NCI-H748 (cell line): ENCODE measurements at regions not wholly inside any gene's neighbourhood (a gene's known extent, or its start where the extent isn't known, plus 50 kb on each side); places are given as distances from the start of the nearest gene placed in this dataset.
"Not testable (repeated sequence)": the region's sequence is repeated elsewhere in the genome, so short reads cannot be mapped to it uniquely, and the experiment has no call there.

Source experiments
- DNase-seq: peaks from one replicate; lab custom pipeline; 2025; ENCODE audit not compliant: unreplicated experiment; lab: John Stamatoyannopoulos, UW

DNA sequence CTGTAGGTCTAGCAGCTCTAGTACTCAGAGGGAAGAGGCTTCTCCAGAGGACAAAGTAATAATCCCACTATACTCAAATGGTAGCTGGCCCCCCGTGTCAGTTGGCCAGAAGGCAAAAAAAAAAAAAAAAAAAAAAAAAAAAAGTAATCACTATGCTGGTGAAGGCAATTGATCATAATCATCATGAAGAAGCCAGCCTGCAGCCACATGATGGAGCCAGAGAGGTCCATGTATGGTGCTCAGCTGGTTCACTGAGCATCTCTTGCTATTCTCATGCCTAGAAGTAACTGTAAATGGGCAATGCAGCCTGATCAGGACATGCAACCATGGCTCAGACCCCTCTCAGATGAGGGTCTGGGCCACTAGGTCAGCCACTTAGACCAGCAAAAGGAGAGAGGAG is 378.8 kb downstream of the MED13L start:
- peak; percentile 13 for DNase-seq

DNA sequence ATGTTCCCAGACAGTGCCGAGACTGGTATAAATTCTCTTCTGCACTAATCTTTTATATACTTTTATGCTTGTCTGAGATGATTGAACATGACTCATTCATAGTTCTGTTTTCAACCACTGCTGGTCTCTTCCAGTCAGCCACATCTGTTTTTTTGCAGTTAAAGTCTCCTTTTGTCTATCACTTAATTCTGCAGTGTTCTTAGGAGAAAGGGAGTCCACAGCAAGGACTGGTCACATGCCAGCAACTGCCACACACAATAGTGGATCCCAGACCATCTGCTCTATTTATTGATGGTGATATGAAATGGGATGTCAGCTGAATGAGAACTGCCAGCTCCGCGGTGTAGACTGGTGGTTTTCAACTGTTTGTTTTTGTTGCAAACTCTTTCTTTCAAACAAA is 379.8 kb downstream of the MED13L start:
- DNase-seq: no peak

DNA sequence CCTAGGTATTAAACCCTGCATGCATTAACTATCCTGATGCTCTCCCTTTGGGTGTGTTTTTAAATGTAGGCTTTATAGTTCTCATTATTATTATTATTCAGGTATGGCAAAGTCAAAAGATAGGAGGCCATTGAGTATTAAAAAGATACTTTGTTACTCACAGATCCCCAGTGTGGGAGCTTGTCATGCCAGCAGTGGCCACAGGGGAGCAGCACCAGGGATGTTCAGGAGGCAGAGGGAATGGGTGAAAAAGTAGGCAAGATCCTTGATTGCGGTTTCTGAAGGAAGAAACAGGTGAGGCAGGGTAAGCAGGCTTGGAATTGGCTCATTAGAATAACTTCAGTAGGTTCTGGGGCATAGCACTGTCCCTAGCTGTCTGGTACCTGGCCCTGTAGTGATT is 382.2 kb downstream of the MED13L start:
- peak; percentile 26 for DNase-seq

DNA sequence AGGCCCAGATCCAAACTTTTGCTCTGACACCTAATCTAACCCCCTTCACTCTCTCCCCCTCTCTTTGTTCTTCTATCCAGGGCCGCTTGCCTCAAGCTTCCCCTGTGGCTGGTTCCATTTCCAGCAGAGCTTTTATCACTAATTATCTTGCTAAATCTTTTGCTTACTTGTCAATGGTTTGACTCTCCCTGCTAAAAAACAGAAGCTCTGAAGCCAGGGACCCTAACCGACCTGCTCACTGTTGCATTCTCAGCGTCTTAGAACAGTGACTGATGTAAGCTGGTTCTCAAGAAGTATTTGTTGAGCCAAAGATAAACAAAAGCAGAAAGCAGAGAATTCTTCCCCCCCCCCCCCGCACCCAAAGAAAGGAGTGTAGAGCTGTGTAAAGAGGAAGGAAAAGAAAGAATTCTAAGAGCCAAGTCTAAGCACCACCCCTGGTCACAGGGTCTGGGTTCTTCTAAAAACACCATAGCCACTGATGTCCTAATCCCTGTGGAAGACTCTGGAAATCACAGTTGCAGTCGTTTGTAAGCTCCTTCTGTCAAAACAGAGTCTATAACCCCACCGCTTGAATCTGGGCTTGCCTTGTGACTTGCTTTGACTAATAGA is 385.8 kb downstream of the MED13L start:
- no peak for DNase-seq

DNA sequence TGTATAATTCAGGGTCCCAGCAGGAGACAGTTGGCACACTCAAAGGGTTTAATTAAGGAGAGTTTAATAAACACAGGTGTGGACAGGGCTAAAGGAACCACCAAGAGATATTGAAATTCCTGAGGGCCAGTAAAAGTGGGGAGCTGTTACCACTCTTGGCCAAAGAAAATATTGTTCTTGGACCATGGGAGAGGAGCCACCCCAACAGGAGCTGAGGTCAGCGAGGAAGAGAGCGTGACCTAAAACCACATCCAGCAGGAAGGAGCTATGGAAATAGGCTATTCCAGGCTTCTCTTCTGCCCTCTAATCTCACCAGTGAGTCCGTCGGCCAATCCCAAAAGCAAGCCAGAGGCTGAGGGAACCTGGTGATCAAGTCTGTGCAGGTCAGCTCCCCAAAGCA is 390.8 kb downstream of the MED13L start:
- DNase-seq: peak; percentile 58

DNA sequence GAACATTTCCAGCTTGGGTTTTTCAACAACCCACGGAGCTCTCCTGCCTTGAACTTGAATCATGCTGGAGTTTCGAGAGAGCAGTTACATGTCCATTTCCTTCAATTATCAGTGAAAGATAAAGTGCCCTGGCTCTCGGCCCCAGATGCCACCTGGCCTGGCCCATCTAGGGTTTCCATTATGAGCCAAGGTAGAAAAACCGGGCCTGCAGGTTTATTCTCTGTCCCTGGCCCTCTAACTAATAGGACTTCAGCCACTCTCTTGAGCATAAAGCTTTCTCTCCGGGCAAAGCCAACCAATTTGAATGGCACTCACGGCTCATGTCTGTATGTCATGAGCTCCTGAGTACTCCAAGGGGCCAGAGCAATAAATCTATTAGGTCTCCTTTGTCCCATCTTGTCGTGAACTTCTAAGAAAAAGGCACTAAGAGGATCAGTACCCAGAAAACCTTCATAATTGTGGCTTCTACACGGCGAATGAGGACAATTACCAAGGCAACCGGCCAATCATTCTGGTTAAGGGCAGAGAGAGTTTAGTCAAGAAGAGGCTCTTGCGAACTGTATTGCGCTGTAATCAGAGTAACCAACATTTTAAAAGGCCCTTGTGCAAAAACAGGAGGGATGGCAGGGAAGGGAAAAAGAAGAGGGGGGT is 392.3 kb downstream of the MED13L start:
- peak; percentile 98 for DNase-seq

DNA sequence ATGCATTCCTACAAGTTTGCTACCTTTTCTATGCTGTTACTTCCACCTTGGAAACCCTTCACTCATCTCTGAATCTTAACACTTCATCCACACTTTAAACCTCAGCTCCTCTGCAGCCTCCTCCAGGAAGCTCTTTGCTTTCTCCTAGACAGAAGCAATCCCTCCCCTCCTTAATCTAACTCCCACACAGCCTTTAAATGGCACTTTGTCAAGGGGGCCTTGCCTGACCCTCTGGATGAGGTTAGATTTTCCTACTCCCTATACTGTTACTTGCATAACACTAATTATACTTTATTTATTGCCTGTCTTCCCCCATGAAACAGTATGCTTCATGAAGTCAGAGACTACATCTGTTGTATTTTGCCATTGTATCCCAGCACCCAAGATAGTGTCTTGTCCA is 394.6 kb downstream of the MED13L start:
- DNase-seq: no peak

DNA sequence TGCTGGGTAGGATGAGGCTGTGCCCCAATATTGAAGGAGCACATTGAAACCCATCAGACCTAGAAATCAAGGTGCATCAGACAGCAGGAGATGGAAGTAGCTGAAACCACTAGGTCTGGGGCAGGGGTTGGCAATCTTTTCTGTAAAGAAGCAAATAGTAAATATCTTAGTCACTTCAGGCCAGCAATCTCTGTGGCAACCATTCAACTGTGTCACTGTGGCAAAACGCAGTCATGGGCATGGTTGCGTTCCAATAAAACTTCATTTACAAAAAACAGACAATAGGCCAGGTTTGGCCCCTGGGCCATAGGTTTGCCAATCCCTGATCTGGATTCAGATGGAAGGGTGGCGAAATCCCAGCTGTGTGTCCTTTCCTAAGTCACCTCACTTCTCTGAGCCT is 397.3 kb downstream of the MED13L start:
- DNase-seq: no peak

DNA sequence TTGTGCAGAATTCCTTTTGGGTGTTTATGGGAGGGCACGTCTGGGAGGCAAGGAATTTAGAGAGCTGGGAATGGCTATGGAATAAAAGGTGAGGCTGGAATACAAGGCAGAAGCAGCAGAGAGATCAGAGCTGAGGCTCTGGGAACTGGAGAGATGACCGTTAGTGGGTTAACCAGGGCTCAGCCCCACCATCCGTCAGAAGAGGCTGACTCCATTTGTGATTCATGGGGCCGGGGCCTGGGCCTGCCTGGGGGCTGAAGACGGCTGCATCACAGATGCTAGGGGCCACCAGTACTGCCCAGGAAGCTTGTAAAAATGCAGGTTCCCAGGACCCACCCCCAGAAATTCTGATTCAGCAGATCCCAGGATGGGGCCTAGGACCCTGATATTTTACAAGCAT is 398.1 kb downstream of the MED13L start:
- no peak for DNase-seq

DNA sequence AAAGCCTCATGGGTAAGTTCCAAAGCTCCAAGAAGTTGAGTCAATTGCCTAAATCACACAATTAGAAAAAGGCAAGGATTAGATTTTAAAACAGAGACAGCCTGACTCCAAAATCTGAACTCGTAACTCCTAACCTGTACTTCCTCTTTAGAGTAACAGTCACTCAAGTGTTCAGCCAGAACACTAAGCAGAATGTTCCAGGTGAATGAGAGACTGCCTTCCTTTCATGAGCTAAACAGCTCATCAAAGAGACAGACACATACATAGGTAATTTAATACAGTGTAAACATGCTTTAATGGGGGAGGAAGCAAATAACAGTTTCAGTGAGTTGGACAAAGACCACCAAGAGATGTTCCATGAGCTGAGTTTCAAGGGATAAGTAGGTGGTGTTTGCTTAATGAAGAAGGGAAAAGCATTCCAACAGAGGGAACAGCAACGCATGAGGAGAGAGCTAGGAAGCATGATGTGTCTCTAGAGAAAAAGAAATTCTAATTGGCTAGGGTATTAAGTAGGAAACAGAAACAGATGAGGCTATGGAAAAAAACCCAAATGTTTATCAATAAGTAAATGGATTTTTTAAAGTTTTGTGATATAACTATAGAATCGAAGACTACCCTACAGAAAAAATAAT is 403.9 kb downstream of the MED13L start:
- peak; percentile 98 for DNase-seq

DNA sequence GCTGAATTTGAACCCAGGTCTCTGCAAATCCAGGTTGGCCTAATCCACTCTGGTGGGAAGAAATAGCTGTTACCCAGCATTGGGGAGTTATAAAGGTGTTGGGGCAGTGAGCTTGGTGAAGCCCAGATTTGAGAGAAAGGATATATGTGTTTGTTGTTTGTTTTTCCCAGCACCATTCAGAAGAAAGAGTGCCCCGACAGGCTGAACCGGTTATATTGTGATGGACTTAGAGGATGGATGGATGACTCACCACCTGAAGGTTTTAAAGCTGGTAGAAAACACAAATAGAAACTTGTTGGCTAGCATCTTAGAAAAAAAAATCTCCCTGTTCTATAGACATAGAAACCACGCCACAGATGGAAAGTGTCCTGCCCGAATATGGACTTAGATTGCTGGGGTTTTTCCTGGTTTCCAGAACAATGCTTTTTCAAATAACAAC is 404.6 kb downstream of the MED13L start:
- DNase-seq: peak; percentile 98

DNA sequence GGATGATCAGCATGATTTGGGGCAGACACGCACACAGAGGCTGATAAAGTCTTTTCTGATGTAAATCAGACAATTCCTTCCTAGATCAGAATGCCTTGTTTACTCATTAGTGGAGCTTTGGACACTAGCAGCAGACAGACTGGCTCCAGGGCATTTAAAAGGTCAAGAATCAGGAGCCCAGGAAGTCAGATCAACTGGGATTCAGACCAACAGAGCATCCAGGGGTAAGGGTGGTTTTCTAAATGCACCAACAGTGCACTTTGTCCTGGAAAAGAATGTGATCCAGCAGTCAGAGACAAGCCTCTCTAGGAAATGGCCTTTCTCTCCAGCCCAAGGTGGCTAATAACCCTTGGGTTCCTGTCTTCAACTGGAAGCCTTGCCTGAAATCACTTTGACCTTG is 405.3 kb downstream of the MED13L start:
- DNase-seq: peak; percentile 89

DNA sequence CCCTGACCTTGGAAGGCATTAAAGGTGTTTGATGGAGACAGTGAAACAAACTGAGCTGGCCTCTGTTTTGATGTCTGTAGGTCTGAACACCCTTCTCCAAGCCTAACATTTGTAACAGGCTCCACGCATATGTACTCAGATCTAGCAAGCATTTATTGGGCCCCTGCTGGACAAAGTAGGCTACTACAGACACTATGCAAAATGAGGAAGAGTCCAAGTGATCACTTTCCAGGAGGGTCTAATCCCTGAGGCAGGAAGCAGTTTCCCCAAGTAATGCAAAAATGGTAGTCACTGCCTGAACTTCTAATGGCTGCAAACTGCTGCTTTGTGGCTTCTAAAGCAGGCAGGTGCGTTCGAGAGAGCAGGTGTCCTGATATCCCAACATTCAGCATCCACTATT is 405.8 kb downstream of the MED13L start:
- peak; percentile 93 for DNase-seq

DNA sequence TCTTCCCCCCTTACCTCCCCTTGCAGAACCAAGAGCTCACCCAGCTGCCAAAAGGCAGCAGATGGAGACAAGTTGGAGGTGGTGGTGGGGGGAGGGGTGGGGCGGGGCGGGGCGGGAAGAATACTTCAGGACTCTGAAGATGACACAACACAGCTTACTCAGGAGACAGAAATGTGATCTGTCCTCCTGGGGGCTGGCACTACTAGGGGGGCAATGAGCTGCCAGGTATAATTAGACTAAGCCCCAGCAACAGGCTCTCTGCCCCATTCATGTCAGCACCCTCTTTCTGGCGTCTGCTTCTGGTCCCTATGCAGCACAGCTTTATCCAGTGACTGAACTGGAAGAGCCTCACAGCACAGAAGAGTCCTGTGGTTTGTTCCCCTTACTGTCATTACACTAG is 407.0 kb downstream of the MED13L start:
- DNase-seq: peak; percentile 10

DNA sequence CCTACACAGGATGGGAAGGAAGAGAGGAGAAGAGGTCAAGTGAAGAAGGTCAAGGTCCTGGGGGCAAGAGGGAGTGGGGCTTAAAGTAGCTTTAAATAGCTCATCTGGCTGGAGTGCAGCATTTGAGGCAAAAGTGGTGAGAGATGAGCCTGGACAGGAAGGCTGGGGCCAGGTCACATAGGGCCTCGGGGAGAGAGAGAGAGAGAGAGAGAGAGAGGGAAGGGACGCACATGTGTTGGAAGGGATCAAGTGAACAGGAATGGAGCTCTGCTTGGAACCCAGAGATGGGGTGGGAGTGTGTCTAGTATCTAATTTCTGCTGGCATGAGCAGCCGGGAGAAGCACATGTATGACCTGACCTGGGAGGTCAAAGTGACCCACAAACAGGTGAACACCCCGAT is 407.5 kb downstream of the MED13L start:
- no peak for DNase-seq

DNA sequence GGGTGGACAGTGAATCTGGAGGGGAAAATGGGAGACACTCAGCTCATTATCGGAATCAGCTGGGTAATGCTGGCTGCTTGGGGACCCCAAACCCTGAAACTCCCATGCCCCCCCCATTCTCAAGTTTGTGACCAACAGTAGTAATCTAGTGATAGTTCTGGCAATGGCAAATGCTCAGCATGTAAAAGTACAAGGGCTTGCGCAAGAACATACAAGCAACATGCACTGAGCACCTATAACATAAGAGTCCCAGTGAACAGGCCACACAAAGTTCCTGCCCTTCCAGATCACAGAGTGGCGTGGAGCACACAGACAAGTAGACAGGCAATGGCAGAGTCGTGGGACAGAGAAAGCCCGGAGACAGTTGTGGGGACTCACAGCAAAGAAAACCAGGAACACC is 407.9 kb downstream of the MED13L start:
- DNase-seq: no peak

DNA sequence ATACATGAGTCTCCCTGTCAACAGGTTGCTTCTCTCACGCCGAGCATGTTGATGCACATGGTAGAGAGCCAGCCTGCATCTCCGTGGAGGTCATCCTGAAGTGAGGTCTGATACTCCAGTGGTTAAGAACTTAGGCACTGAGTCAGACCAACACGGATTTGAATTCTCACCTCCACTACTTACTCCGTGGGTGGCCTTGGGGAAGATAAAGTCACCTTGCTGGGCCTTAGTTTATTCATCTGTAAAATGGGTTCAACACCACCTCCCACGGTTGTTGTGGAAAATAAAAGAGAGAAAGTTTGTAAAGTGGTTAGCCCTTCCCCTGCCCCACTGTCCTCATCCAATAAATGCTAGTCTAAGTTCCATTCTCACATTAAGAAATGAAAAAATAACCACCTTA is 408.9 kb downstream of the MED13L start:
- no peak for DNase-seq

DNA sequence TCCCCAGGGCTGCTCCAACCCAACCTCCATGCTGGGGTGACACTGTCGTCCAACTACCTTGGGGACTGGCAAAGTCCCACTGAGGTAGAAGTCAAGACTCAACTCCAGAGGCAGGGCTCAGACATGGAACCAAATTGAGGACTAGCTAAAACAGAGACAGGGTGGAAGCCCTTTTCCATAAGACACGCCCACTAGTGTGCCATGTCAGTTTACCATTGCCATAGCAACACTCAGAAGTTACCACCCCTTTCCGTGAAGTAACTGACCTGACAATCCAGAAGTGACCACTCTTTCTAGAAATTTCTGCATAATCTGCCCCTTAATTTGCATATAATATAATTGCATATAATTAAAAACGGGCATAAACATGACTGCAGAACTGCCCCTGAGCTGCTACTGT is 409.6 kb downstream of the MED13L start:
- peak; percentile 18 for DNase-seq

DNA sequence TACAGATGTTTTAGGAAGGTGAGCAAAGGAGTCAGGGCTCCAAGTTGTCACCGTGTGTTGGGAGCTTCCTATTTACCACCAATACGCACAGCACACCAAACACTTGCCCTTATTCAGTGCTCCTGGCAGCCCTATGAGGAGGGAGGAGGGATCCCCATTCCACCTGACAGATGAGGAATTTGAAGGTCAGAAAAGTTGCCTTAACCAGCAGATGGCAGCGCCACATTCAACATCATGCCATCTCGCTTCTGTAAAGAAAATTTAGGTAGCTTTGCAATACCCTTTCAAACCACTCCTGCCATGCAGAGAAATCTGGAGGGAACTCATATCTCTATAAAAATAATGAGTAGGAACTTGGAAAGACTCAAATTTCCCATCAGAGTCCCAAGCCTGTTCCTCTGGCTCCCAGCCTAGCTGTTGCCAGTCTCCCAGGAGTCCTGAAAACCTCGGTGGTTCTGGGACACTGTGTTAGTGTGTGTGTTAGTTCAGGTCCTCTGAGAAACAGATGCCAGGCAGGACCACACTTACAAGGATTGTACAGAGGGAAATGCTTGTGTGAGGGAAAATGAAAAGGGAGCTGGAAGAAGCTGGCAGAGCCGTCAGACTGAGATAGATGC is 410.5 kb downstream of the MED13L start:
- DNase-seq: peak; percentile 51

DNA sequence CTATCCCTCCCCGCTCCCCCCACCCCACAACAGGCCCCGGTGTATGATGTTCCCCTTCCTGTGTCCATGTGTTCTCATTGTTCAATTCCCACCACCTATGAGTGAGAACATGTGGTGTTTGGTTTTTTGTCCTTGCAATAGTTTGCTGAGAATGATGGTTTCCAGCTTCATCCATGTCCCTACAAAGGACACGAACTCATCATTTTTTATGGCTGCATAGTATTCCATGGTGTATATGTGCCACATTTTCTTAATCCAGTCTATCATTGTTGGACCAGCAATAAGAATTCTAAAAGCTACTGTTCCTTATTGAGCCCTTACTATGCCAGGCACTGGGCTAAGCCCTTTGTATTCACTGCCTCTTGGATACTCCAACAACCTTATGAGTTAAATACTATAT is 411.2 kb downstream of the MED13L start:
- not testable (repeated sequence) for DNase-seq

DNA sequence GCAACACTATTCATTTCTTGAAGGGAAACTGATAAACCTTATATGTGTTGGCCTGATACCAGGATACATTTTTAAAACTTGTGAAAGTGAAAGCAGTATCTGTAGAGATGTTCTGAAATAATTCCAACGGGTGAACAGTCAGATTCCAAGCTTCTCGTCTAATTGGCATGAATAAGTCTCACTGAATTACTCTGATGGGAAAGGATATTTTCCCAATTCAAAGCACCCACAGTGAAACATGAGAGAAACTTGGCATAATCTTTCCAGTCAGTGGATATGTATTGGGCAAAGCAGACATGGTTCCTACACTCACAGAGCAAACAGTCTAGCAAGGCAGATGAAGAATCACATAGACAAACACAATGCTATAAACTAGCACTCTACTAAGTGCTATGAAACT is 413.1 kb downstream of the MED13L start:
- no peak for DNase-seq

DNA sequence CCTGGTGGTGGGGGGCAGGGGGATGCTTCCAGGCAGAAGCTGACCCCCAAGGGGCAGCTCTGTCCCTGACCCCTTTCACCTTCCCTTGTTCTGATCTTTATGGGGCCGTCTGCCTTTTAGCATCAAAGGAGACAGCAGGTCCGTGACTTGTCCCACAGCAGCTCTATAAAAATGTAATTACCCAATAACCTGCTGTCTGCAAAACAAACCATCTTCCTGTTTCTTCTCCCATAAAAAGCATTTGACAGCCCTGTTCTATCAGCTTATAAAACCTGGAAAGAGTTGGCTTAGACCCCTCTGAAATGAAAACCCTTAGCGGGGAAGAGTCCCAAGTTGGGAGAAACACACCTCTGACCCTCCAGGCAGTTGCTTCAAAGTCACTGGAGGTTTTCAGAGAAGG is 416.9 kb downstream of the MED13L start:
- no peak for DNase-seq
